Left lung (tissue), 4 donors: ENCODE measurements at regions not wholly inside any gene's neighbourhood (a gene's known extent, or its start where the extent isn't known, plus 50 kb on each side); places are given as distances from the start of the nearest gene placed in this dataset.

Experiments used
- ATAC-seq: fragments of 200-7000 bp; cut with Tn5 transposase; one replicate; pipeline ENCODE4 v1.9.1; 2020; ENCODE audit warnings: moderate library complexity
- DNase-seq, 4 donors: peaks; one replicate each; pipeline ENCODE4 v3.0.0-alpha.2; 2013 to 2020
- H3K27ac ChIP-seq, 2 donors: fragments of 200-600 bp; sonication (generic) in 1 of 2; one replicate each; pipeline versions ENCODE4 v1.5.0 to v1.8.0; 2020 to 2021
- H3K27me3 ChIP-seq, 2 donors: fragments of 200-600 bp; sonication (generic) in 1 of 2; one replicate each; pipeline versions ENCODE4 v1.5.0 to v1.8.0; 2020 to 2021
- H3K36me3 ChIP-seq, 2 donors: fragments of 200-600 bp; sonication (generic) in 1 of 2; one replicate each; pipeline versions ENCODE4 v1.5.0 to v1.8.0; 2020 to 2021
- H3K4me1 ChIP-seq, 2 donors: fragments of 200-600 bp; one replicate each; pipeline ENCODE4 v1.8.0; 2021
- H3K4me3 ChIP-seq, 2 donors: fragments of 200-600 bp; sonication (generic) in 1 of 2; one replicate each; pipeline versions ENCODE4 v1.5.0 to v1.8.0; 2020 to 2021; ENCODE audit warnings: mild to moderate bottlenecking in 1 of 2
- H3K9me3 ChIP-seq, 2 donors: fragments of 200-600 bp; sonication (generic) in 1 of 2; one replicate each; pipeline versions ENCODE4 v1.5.0 to v1.8.0; 2020 to 2021
- intact Hi-C, 2 donors: fragments of 100-400 bp; cut with DNase I; formaldehyde crosslinking; loops; one replicate each; pipeline versions ENCODE4 v1.11.2 to v1.14.2; 2022
- TF ChIP-seq, protein P1 (sequence below), 2 donors: fragments of 200-600 bp; sonication (generic) in 1 of 2; IDR thresholded peaks; one replicate each; pipeline versions ENCODE4 v1.5.0 to v1.8.0; 2021; ENCODE audit warnings: antibody characterized with exemption in 2 of 2
- donor health status: DM: no; HTN: yes; CAD: no.
- donor health status: DM: no; HTN: no; CAD: no.

GRCh38 chr2:206379886-206380285 lies 63.4 kb upstream of the ADAM23 start:
- no peak overlapping the region for H3K27ac ChIP-seq
- intact Hi-C loops, result no loop called here
- DNase-seq (no peak), ATAC-seq (no peak)
- H3K4me1 ChIP-seq, result no peaks in the 10 kb centered on the region
- TF ChIP-seq, protein P1, sequence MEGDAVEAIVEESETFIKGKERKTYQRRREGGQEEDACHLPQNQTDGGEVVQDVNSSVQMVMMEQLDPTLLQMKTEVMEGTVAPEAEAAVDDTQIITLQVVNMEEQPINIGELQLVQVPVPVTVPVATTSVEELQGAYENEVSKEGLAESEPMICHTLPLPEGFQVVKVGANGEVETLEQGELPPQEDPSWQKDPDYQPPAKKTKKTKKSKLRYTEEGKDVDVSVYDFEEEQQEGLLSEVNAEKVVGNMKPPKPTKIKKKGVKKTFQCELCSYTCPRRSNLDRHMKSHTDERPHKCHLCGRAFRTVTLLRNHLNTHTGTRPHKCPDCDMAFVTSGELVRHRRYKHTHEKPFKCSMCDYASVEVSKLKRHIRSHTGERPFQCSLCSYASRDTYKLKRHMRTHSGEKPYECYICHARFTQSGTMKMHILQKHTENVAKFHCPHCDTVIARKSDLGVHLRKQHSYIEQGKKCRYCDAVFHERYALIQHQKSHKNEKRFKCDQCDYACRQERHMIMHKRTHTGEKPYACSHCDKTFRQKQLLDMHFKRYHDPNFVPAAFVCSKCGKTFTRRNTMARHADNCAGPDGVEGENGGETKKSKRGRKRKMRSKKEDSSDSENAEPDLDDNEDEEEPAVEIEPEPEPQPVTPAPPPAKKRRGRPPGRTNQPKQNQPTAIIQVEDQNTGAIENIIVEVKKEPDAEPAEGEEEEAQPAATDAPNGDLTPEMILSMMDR (IDR thresholded peaks at IDR 0.05), result no peak
- no peaks in the 10 kb centered on the region for H3K27me3 ChIP-seq
- H3K36me3 ChIP-seq, result no peaks in the 10 kb centered on the region
- no peak overlapping the region for H3K4me3 ChIP-seq
- peaks cover 0 to 32% of the 10 kb centered on the region in 2 donors for H3K9me3 ChIP-seq

DNA sequence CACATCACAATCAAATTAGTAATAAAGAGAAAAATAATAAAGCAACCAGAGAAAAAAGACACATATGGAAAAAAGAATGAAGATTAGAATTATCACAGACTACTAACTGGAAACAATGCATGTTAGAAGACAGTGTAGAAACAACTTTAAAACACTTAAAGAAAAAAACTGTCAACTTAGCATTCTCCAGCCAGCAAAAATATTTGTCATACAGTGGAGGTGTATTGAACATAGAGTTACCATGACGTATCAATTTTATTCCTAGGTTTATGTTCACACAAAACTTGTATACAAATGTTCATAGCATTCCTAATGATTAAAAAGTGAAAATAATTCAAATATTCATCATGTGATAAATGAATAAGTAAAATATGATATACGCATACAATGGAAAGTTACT lies 61.5 kb upstream of the ADAM23 start:
- Histone ChIP-seq H3K27ac (no peak overlapping the region), H3K9me3 (peaks cover 0 to 25% of the 10 kb centered on the region in 2 donors), H3K4me1 (no peaks in the 10 kb centered on the region), H3K27me3 (no peaks in the 10 kb centered on the region), H3K36me3 (no peaks in the 10 kb centered on the region), H3K4me3 (no peak overlapping the region)
- intact Hi-C loops, result no loop called here
- ATAC-seq (no peak), DNase-seq (no peak)
- TF ChIP-seq, protein P1 (IDR thresholded peaks at IDR 0.05), result no peak

- Histone ChIP-seq H3K4me1 (no peaks in the 10 kb centered on the region), H3K36me3 (no peaks in the 10 kb centered on the region), H3K4me3 (no peak overlapping the region), H3K27me3 (no peaks in the 10 kb centered on the region), H3K9me3 (peaks cover 0 to 25% of the 10 kb centered on the region in 2 donors), H3K27ac (no peak overlapping the region)
- intact Hi-C loops, result no loop called here
- ATAC-seq (no peak), DNase-seq (no peak)
- TF ChIP-seq, protein P1 (IDR thresholded peaks at IDR 0.05), result no peak
Measured at GRCh38 chr2:206383669-206384068, 59.7 kb upstream of the ADAM23 start.

GRCh38 chr2:206387808-206388207 lies 55.5 kb upstream of the ADAM23 start:
- Histone ChIP-seq H3K27ac (no peak overlapping the region), H3K4me3 (no peak overlapping the region), H3K27me3 (no peaks in the 10 kb centered on the region), H3K9me3 (peaks cover 0 to 24% of the 10 kb centered on the region in 2 donors), H3K36me3 (no peaks in the 10 kb centered on the region), H3K4me1 (no peaks in the 10 kb centered on the region)
- DNase-seq (no peak), ATAC-seq (no peak)
- TF ChIP-seq, protein P1 (IDR thresholded peaks at IDR 0.05), result no peak
- intact Hi-C loops, result no loop called here

GRCh38 chr2:206388698-206389097 lies 54.6 kb upstream of the ADAM23 start:
- ATAC-seq, result no peak
- TF ChIP-seq, protein P1 (IDR thresholded peaks at IDR 0.05), result no peak
- DNase-seq, result no peak
- Histone ChIP-seq H3K36me3 (no peaks in the 10 kb centered on the region), H3K9me3 (peaks cover 0 to 15% of the 10 kb centered on the region in 2 donors), H3K4me3 (no peak overlapping the region), H3K4me1 (no peaks in the 10 kb centered on the region), H3K27me3 (no peaks in the 10 kb centered on the region), H3K27ac (no peak overlapping the region)
- intact Hi-C loops, result no loop called here
